ENCODE measurements at regions not wholly inside any gene's neighbourhood (a gene's known extent, or its start where the extent isn't known, plus 50 kb on each side); places are given as distances from the start of the nearest gene placed in this dataset.
"Not testable (repeated sequence)": the region's sequence is repeated elsewhere in the genome, so short reads cannot be mapped to it uniquely, and the experiment has no call there.

- no peak for TF ChIP-seq CTCF (IDR thresholded peaks at IDR 0.05; ENCODE audit: low read depth, low read length)
- peak; percentile 40 for DNase-seq (ENCODE audit: extremely low read depth, low read depth)
Observed at GRCh38 chr13:76286178-76286577, 600.0 kb downstream of the KCTD12 start.

DNA sequence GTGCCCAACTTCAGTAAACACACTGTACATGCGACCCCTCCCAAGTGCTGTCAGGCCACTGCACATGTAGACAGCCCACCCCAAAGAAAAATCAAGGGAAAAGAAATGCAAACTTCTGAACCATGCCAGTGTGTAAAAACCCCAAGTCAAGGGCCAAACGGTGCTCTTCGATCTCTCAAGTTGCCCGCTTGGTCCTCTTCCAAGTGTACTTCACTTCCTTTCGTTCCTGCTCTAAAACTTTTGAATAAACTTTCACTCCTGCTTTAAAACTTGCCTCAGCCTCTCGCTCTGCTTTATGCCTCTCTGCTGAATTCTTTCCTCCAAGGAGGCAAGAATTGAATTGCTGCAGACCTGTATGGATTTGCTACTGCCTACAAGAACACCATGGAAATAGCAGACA lies 600.7 kb downstream of the KCTD12 start:
- no peak for DNase-seq (ENCODE audit: extremely low read depth, low read depth)
- TF ChIP-seq CTCF (IDR thresholded peaks at IDR 0.05; ENCODE audit: low read depth, low read length), result no peak

DNA sequence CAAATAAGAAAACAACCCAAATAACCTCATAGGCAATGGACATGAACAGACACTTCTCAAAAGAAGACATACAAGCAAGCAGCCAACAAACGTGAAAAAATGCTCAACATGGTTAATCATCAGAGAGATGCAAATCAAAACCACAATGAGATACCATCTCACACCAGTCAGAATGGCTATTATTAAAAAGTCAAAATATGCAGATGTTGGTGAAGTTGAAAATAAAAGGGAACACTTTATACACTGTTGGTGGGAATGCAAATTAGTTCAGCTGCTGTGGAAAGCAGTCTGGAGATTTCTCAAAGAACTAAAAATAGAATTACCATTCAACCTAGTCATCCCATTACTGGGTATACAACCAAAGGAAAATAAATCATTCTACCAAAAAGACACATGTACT lies 606.4 kb downstream of the KCTD12 start:
- not testable (repeated sequence) for DNase-seq (ENCODE audit: extremely low read depth, low read depth)

GRCh38 chr13:76271728-76272232 lies 614.4 kb downstream of the KCTD12 start:
- TF ChIP-seq CTCF (IDR thresholded peaks at IDR 0.05; ENCODE audit: low read depth, low read length), result no peak
- no peak for DNase-seq (ENCODE audit: extremely low read depth, low read depth)

DNA sequence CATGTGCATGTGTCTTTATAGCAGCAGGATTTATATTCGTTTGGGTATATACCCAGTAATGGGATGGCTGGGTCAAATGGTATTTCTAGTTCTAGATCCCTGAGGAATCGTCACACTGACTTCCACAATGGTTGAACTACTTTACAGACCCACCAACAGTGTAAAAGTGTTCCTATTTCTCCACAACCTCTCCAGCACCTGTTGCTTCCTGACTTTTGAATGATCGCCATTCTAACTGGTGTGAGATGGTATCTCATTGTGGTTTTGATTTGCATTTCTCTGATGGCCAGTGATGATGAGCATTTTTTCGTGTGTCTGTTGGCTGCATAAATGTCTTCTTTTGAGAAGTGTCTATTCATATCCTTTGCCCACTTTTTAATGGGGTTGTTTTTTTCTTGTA lies 617.9 kb downstream of the KCTD12 start:
- DNase-seq (ENCODE audit: extremely low read depth, low read depth), result not testable (repeated sequence)

DNA sequence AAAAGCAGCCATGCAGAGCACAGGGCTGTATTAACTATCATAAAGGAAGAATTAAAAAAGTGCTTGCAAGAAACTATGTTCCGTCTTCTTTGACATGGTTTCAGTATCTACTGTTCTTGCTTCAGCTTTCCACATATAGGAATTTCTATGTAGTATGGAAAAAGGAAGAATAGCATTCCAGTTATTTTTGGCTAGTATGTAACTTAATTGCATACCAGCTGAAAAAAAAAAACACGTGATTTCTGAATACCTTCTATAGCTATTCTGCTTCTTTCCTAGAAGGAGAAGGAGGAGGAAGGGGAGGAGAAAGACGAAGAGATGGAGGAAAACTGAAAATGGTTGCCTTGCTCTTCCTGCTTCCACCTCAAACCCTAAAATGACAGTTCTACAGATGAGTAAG lies 619.0 kb downstream of the KCTD12 start:
- no peak for DNase-seq (ENCODE audit: extremely low read depth, low read depth)
- TF ChIP-seq CTCF (IDR thresholded peaks at IDR 0.05; ENCODE audit: low read depth, low read length), result no peak

- TF ChIP-seq CTCF (IDR thresholded peaks at IDR 0.05; ENCODE audit: low read depth, low read length), result no peak
- no peak for DNase-seq (ENCODE audit: extremely low read depth, low read depth)
Observed at GRCh38 chr13:76266561-76266960, 619.6 kb downstream of the KCTD12 start.

DNA sequence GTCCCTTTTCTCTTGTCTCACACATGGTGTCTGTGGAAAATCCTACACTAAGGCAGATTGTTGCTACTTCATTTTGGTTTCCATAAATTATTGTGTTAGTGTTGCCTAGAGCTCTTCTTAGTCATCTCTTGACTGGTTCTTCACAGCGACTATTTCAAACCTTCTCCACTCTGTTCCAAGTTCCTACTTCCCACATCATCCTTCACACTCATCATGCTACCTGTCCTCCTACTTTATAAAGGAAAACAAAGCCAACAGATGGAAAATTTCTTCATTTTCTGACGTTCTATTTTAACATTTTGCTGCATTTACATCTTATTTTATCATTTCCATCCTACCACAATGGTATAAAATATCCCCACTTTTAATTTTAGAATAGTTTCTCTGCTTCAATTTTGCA lies 614.1 kb downstream of the LMO7 start:
- no peak for TF ChIP-seq CTCF (IDR thresholded peaks at IDR 0.05; ENCODE audit: low read depth, low read length)
- no peak for DNase-seq (ENCODE audit: extremely low read depth, low read depth)

DNA sequence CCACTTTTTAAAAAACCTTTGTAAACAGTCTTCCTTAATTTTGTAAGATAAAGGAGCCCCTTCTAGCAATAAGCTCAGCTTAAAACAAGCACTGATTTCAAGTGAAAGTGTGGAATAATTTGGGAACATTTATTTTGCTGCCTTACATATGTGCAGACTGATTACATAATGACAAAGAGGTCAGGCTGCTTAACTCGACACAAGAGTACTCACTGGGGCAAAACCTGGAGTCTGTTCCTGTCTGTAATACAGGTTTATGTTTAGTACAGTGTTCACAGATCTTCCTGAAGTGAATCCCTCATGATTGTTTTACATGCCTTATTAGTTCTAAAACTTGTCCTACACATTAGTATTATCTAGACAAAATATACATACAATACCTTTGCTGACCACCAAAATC lies 609.8 kb downstream of the LMO7 start:
- DNase-seq (ENCODE audit: extremely low read depth, low read depth), result no peak
- TF ChIP-seq CTCF (IDR thresholded peaks at IDR 0.05; ENCODE audit: low read depth, low read length), result no peak
